SK-N-SH (cell line): ENCODE measurements at regions not wholly inside any gene's neighbourhood (a gene's known extent, or its start where the extent isn't known, plus 50 kb on each side); places are given as distances from the start of the nearest gene placed in this dataset.

Source experiments
- CTCF ChIA-PET: fragments of 300-600, 350-600 bp; formaldehyde crosslinking; extraction: SDS; loops from one replicate; lab custom pipeline; 2021; lab: Yijun Ruan, JAX
- POLR2A ChIA-PET: fragments of 350-600 bp; sonication (Branson Sonifier 250); formaldehyde crosslinking; extraction: SDS; loops from one replicate; lab custom pipeline; 2020; ENCODE audit warnings: antibody characterized with exemption, inconsistent platforms; lab: Yijun Ruan, JAX
- DNase-seq: peaks from one replicate; pipeline ENCODE4 v3.0.0; 2012
- H2AFZ ChIP-seq: fragments of 200-600 bp; sonication (generic); 2 replicates; pipeline ENCODE4 v1.8.1; 2016; ENCODE audit warnings: antibody characterized with exemption, mild to moderate bottlenecking, low read depth
- H3F3A ChIP-seq: fragments of 200-600 bp; sonication (generic); replicated peaks from 2 replicates; pipeline ENCODE3; 2016; ENCODE audit warnings: antibody characterized with exemption, mild to moderate bottlenecking; ENCODE audit not compliant: insufficient read depth
- H3K27ac ChIP-seq, 2 experiments: fragments of 200-500 bp in 1 of 2; fragments of 200-600 bp in 1 of 2; sonication (Bioruptor generic) in 1 of 2; sonication (generic), shearing (Covaris generic) in 1 of 2; 2 replicates each; pipeline versions ENCODE4 v1.5.1 to v1.6.1; 2014 to 2016; ENCODE audit warnings: low read depth in 2 of 2, inconsistent platforms in 1 of 2, low read length in 1 of 2, mild to moderate bottlenecking in 1 of 2, mixed read lengths in 1 of 2
- H3K27me3 ChIP-seq: fragments of 200-600 bp; sonication (generic), shearing (Covaris generic); 2 replicates; pipeline ENCODE4 v1.6.1; 2016; ENCODE audit warnings: mixed run types; ENCODE audit not compliant: insufficient read depth
- H3K36me3 ChIP-seq, 2 experiments: fragments of 200-500 bp in 1 of 2; fragments of 200-600 bp in 1 of 2; sonication (Bioruptor generic) in 1 of 2; sonication (generic) in 1 of 2; replicated peaks in 1 of 2; 2 replicates each; pipeline versions ENCODE3 to v1.5.1; 2014 to 2016; ENCODE audit warnings: low read length in 1 of 2, mild to moderate bottlenecking in 1 of 2; ENCODE audit not compliant: insufficient read depth in 2 of 2, control insufficient read depth in 1 of 2
- H3K4me1 ChIP-seq, 2 experiments: fragments of 200-500 bp in 1 of 2; fragments of 200-600 bp in 1 of 2; sonication (Bioruptor generic) in 1 of 2; sonication (generic), shearing (Covaris generic) in 1 of 2; 2 replicates each; pipeline versions ENCODE4 v1.5.1 to v1.6.1; 2014 to 2016; ENCODE audit warnings: low read depth in 1 of 2, low read length in 1 of 2, mixed run types in 1 of 2; ENCODE audit not compliant: insufficient read depth in 2 of 2, control insufficient read depth in 1 of 2
- H3K4me2 ChIP-seq: fragments of 200-600 bp; sonication (generic), shearing (Covaris generic); 2 replicates; pipeline ENCODE4 v1.6.1; 2017; ENCODE audit warnings: mixed run types
- H3K4me3 ChIP-seq, 2 experiments: fragments of 200-500 bp in 1 of 2; fragments of 200-600 bp in 1 of 2; sonication (Bioruptor generic) in 1 of 2; sonication (generic), shearing (Covaris generic) in 1 of 2; 2 replicates each; pipeline versions ENCODE4 v1.5.1 to v1.8.1; 2014 to 2016; ENCODE audit warnings: low read depth in 2 of 2, inconsistent platforms in 1 of 2, low read length in 1 of 2, mild to moderate bottlenecking in 1 of 2, mixed read lengths in 1 of 2, moderate library complexity in 1 of 2
- H3K79me2 ChIP-seq: fragments of 200-600 bp; sonication (generic); 2 replicates; pipeline ENCODE4 v1.8.1; 2017; ENCODE audit warnings: mild to moderate bottlenecking; ENCODE audit not compliant: insufficient read depth
- H3K9ac ChIP-seq: fragments of 200-600 bp; sonication (generic); 2 replicates; pipeline ENCODE4 v1.6.1; 2017; ENCODE audit warnings: mixed run types
- H3K9me2 ChIP-seq: fragments of 200-600 bp; sonication (generic); 2 replicates; pipeline ENCODE4 v1.6.1; 2017; ENCODE audit warnings: mixed run types
- H3K9me3 ChIP-seq: fragments of 200-600 bp; sonication (generic); 2 replicates; pipeline ENCODE4 v1.6.1; 2017; ENCODE audit warnings: mixed run types, mild to moderate bottlenecking, moderate library complexity
- H4K20me1 ChIP-seq: fragments of 200-600 bp; sonication (generic); 2 replicates; pipeline ENCODE4 v1.6.1; 2017; ENCODE audit warnings: mild to moderate bottlenecking, mixed run types; ENCODE audit not compliant: insufficient read depth
- CHD2 ChIP-seq: fragments of 150-350 bp; IDR thresholded peaks from 2 replicates; pipeline ENCODE4 v1.6.1; 2018; ENCODE audit warnings: low read length; ENCODE audit not compliant: partially characterized antibody
- EP300 ChIP-seq, 2 experiments: IDR thresholded peaks; 2 replicates each; pipeline versions ENCODE4 v1.4.0 to v1.6.1; 2012; ENCODE audit warnings: borderline replicate concordance in 1 of 2, low read depth in 1 of 2, low read length in 1 of 2
- FOSL2 ChIP-seq: IDR thresholded peaks from 2 replicates; pipeline ENCODE4 v1.4.0; 2012; ENCODE audit warnings: low read depth, mild to moderate bottlenecking, moderate library complexity, borderline replicate concordance
- FOXJ3 ChIP-seq: sonication (generic); formaldehyde crosslinking; IDR thresholded peaks from 2 replicates; pipeline ENCODE4 v1.5.1; 2020; ENCODE audit warnings: mild to moderate bottlenecking, missing genetic modification reagents
- GATA2 ChIP-seq: sonication (generic); formaldehyde crosslinking; IDR thresholded peaks from 2 replicates; pipeline ENCODE4 v1.5.0; 2020; ENCODE audit warnings: mild to moderate bottlenecking, missing genetic modification reagents
- IRF3 ChIP-seq: fragments of 150-350 bp; IDR thresholded peaks from 2 replicates; pipeline ENCODE4 v1.6.1; 2016; ENCODE audit warnings: mild to moderate bottlenecking, low read depth, low read length
- JUND ChIP-seq: IDR thresholded peaks from 2 replicates; pipeline ENCODE4 v1.4.0; 2012
- MAX ChIP-seq: IDR thresholded peaks from 2 replicates; pipeline ENCODE4 v1.4.0; 2012; ENCODE audit warnings: low read depth
- MXI1 ChIP-seq: IDR thresholded peaks from 2 replicates; pipeline ENCODE4 v1.6.1; 2012; ENCODE audit warnings: mild to moderate bottlenecking, low read depth, low read length, improper control_type of control experiment
- NFIC ChIP-seq: IDR thresholded peaks from 2 replicates; pipeline ENCODE4 v1.4.0; 2012; ENCODE audit warnings: borderline replicate concordance
- PBX3 ChIP-seq: IDR thresholded peaks from 2 replicates; pipeline ENCODE4; 2012
- RFX5 ChIP-seq: IDR thresholded peaks from 2 replicates; pipeline ENCODE4 v1.6.1; 2012; ENCODE audit warnings: mild to moderate bottlenecking, improper control_type of control experiment, low read length
- RXRA ChIP-seq: IDR thresholded peaks from 2 replicates; pipeline ENCODE4 v1.4.0; 2012; ENCODE audit warnings: low read depth, mild to moderate bottlenecking, borderline replicate concordance
- USF2 ChIP-seq: fragments of 150-350 bp; IDR thresholded peaks from 2 replicates; pipeline ENCODE4 v1.6.1; 2017; ENCODE audit warnings: antibody characterized with exemption, low read length, low read depth, borderline replicate concordance
- YY1 ChIP-seq: IDR thresholded peaks from 2 replicates; pipeline ENCODE4 v1.4.0; 2012; ENCODE audit warnings: low read depth, mild to moderate bottlenecking
- WGBS: methylation state at CpG from one replicate; pipeline ENCODE4 v1.1.6; 2017; ENCODE audit warnings: low lambda C conversion rate; 5-methylcytosine and 5-hydroxymethylcytosine counted together

GRCh38 chr21:27045281-27045985, 78.5 kb upstream of the ADAMTS5 start:
- H3K36me3 ChIP-seq, result no peaks in the 10 kb centered on the region
- no peaks in the 10 kb centered on the region for H4K20me1 ChIP-seq
- H3F3A ChIP-seq, result no peaks in the 10 kb centered on the region
- no peak for DNase-seq
- ChIA-PET CTCF (interaction anchor here (0.9 kb wide), 1 partner anchor 18 kb away, joined by 3 read pairs; no protein-coding TSS in a partner anchor), POLR2A (no interaction called here)
- TF ChIP-seq JUND (no peak), CHD2 (no peak), FOXJ3 (no peak), USF2 (no peak), GATA2 (CRISPR knock-in tag) (no peak), EP300 (IDR thresholded peaks at IDR 0.05; ENCODE audit: borderline replicate concordance in 1 of 2, low read depth in 1 of 2, low read length in 1 of 2) (no peak), IRF3 (no peak), RFX5 (no peak), FOSL2 (no peak), PBX3 (no peak), NFIC (no peak), MAX (no peak)
- no peak overlapping the region for H3K4me3 ChIP-seq
- no peaks in the 10 kb centered on the region for H3K4me1 ChIP-seq
- H3K9me2 ChIP-seq, result no peaks in the 10 kb centered on the region
- no peak overlapping the region for H3K9ac ChIP-seq
- 70% methylated on average over 3 of the region's 3 CpGs for WGBS
- no peaks in the 10 kb centered on the region for H3K9me3 ChIP-seq
- no peak overlapping the region for H2AFZ ChIP-seq
- no peaks in the 10 kb centered on the region for H3K27me3 ChIP-seq
- no peak overlapping the region for H3K4me2 ChIP-seq
- no peak overlapping the region for H3K27ac ChIP-seq
- H3K79me2 ChIP-seq, result no peaks in the 10 kb centered on the region

- H3K4me2 ChIP-seq, result no peak overlapping the region
- no peak overlapping the region for H2AFZ ChIP-seq
- 56% methylated on average over 1 of the region's 1 CpG for WGBS
- no peaks in the 10 kb centered on the region for H3K4me1 ChIP-seq
- no peak overlapping the region for H3K27ac ChIP-seq
- no peaks in the 10 kb centered on the region for H4K20me1 ChIP-seq
- no peak overlapping the region for H3K9ac ChIP-seq
- no peak overlapping the region for H3K4me3 ChIP-seq
- DNase-seq, result no peak
- H3F3A ChIP-seq, result no peaks in the 10 kb centered on the region
- no peak for TF ChIP-seq MAX
- TF ChIP-seq YY1, result no peak
- no peak for TF ChIP-seq MXI1
- no peak for TF ChIP-seq RXRA
- H3K36me3 ChIP-seq, result no peaks in the 10 kb centered on the region
- no peaks in the 10 kb centered on the region for H3K9me2 ChIP-seq
- ChIA-PET POLR2A (no interaction called here), CTCF (no interaction called here)
- H3K27me3 ChIP-seq, result no peaks in the 10 kb centered on the region
- H3K9me3 ChIP-seq, result no peaks in the 10 kb centered on the region
- no peaks in the 10 kb centered on the region for H3K79me2 ChIP-seq
These were observed 76.5 kb upstream of the ADAMTS5 start for GRCh38 chr21:27043377-27043776.
